ENCODE measurements at regions not wholly inside any gene's neighbourhood (a gene's known extent, or its start where the extent isn't known, plus 50 kb on each side); places are given as distances from the start of the nearest gene placed in this dataset.

DNA sequence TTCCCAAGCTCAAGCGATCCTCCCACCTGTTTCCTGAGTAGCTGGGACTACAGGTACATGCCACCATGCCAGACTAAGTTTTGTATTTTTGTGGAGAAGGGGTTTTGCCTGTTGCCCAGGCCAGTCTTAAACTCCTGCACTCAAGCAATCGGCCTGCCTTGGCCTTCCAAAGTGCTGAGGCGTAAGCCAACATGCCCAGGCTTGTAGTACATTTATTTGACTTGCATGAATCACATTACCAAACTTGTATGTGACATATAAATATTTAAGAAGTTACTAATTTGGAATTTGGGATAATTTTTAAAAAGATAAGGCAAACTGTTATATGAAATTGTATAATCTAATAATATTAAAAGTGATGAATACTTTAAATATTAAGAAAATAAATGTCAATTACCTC, 157.6 kb downstream of the MCHR2 start:
- TF ChIP-seq, protein P1, sequence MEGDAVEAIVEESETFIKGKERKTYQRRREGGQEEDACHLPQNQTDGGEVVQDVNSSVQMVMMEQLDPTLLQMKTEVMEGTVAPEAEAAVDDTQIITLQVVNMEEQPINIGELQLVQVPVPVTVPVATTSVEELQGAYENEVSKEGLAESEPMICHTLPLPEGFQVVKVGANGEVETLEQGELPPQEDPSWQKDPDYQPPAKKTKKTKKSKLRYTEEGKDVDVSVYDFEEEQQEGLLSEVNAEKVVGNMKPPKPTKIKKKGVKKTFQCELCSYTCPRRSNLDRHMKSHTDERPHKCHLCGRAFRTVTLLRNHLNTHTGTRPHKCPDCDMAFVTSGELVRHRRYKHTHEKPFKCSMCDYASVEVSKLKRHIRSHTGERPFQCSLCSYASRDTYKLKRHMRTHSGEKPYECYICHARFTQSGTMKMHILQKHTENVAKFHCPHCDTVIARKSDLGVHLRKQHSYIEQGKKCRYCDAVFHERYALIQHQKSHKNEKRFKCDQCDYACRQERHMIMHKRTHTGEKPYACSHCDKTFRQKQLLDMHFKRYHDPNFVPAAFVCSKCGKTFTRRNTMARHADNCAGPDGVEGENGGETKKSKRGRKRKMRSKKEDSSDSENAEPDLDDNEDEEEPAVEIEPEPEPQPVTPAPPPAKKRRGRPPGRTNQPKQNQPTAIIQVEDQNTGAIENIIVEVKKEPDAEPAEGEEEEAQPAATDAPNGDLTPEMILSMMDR (IDR thresholded peaks at IDR 0.05), result no peak
- TF ChIP-seq POLR2A (IDR thresholded peaks at IDR 0.05), result no peak

All from testis (tissue), 2 donors.